ENCODE measurements at regions not wholly inside any gene's neighbourhood (a gene's known extent, or its start where the extent isn't known, plus 50 kb on each side); places are given as distances from the start of the nearest gene placed in this dataset.

GRCh38 chr13:107534548-107534947, 680.8 kb downstream of the LIG4 start:
- Histone ChIP-seq H3K9ac (no peak overlapping the region), H3K36me3 (ENCODE audit: insufficient read depth) (no peaks in the 10 kb centered on the region), H3K4me3 (IDR thresholded peaks at IDR 0.05; ENCODE audit: insufficient read depth, low read depth, low read length) (no peak overlapping the region), H3K27ac (no peak overlapping the region), H3K4me2 (no peak overlapping the region), H3K4me1 (ENCODE audit: low read depth, poor library complexity, severe bottlenecking) (no peaks in the 10 kb centered on the region), H4K20me1 (ENCODE audit: insufficient read depth) (no peaks in the 10 kb centered on the region), H2AFZ (ENCODE audit: low read depth) (no peak overlapping the region), H3K27me3 (ENCODE audit: insufficient read depth, low read depth) (no peaks in the 10 kb centered on the region), H3K79me2 (ENCODE audit: insufficient read depth, low read depth) (no peaks in the 10 kb centered on the region)
- no peak for TF ChIP-seq CTCF (conservative IDR thresholded peaks at IDR 0.05; ENCODE audit: low read depth, low read length)

- no peaks in the 10 kb centered on the region for H3K36me3 ChIP-seq (ENCODE audit: insufficient read depth)
- no peaks in the 10 kb centered on the region for H3K79me2 ChIP-seq (ENCODE audit: insufficient read depth, low read depth)
- H3K4me3 ChIP-seq (IDR thresholded peaks at IDR 0.05; ENCODE audit: insufficient read depth, low read depth, low read length) = no peak overlapping the region
- TF ChIP-seq CTCF (conservative IDR thresholded peaks at IDR 0.05; ENCODE audit: low read depth, low read length) = no peak
- no peak overlapping the region for H3K4me2 ChIP-seq
- no peaks in the 10 kb centered on the region for H3K27me3 ChIP-seq (ENCODE audit: insufficient read depth, low read depth)
- H2AFZ ChIP-seq (ENCODE audit: low read depth) = no peak overlapping the region
- no peaks in the 10 kb centered on the region for H3K4me1 ChIP-seq (ENCODE audit: low read depth, poor library complexity, severe bottlenecking)
- no peak overlapping the region for H3K27ac ChIP-seq
- H4K20me1 ChIP-seq (ENCODE audit: insufficient read depth) = no peaks in the 10 kb centered on the region
- H3K9ac ChIP-seq = no peak overlapping the region
Measured at GRCh38 chr13:107531816-107532215, 683.5 kb downstream of the LIG4 start.

- H2AFZ ChIP-seq (ENCODE audit: low read depth) = no peak overlapping the region
- no peaks in the 10 kb centered on the region for H4K20me1 ChIP-seq (ENCODE audit: insufficient read depth)
- H3K27ac ChIP-seq = no peak overlapping the region
- no peak overlapping the region for H3K9ac ChIP-seq
- H3K4me2 ChIP-seq = no peak overlapping the region
- no peak overlapping the region for H3K4me3 ChIP-seq (IDR thresholded peaks at IDR 0.05; ENCODE audit: insufficient read depth, low read depth, low read length)
- no peaks in the 10 kb centered on the region for H3K4me1 ChIP-seq (ENCODE audit: low read depth, poor library complexity, severe bottlenecking)
- no peaks in the 10 kb centered on the region for H3K36me3 ChIP-seq (ENCODE audit: insufficient read depth)
- no peaks in the 10 kb centered on the region for H3K27me3 ChIP-seq (ENCODE audit: insufficient read depth, low read depth)
- no peak for TF ChIP-seq CTCF (conservative IDR thresholded peaks at IDR 0.05; ENCODE audit: low read depth, low read length)
- no peaks in the 10 kb centered on the region for H3K79me2 ChIP-seq (ENCODE audit: insufficient read depth, low read depth)
Measured at GRCh38 chr13:107531180-107531579, 684.2 kb downstream of the LIG4 start.

GRCh38 chr13:107529035-107529434, 686.3 kb downstream of the LIG4 start:
- Histone ChIP-seq H3K27me3 (ENCODE audit: insufficient read depth, low read depth) (no peaks in the 10 kb centered on the region), H3K4me3 (IDR thresholded peaks at IDR 0.05; ENCODE audit: insufficient read depth, low read depth, low read length) (no peak overlapping the region), H3K4me1 (ENCODE audit: low read depth, poor library complexity, severe bottlenecking) (no peaks in the 10 kb centered on the region), H4K20me1 (ENCODE audit: insufficient read depth) (no peaks in the 10 kb centered on the region), H2AFZ (ENCODE audit: low read depth) (no peak overlapping the region), H3K79me2 (ENCODE audit: insufficient read depth, low read depth) (no peaks in the 10 kb centered on the region), H3K9ac (no peak overlapping the region), H3K27ac (no peak overlapping the region), H3K4me2 (no peak overlapping the region), H3K36me3 (ENCODE audit: insufficient read depth) (no peaks in the 10 kb centered on the region)
- no peak for TF ChIP-seq CTCF (conservative IDR thresholded peaks at IDR 0.05; ENCODE audit: low read depth, low read length)

- Histone ChIP-seq H3K4me3 (IDR thresholded peaks at IDR 0.05; ENCODE audit: insufficient read depth, low read depth, low read length) (no peak overlapping the region), H3K4me2 (no peak overlapping the region), H3K4me1 (ENCODE audit: low read depth, poor library complexity, severe bottlenecking) (no peaks in the 10 kb centered on the region), H3K27me3 (ENCODE audit: insufficient read depth, low read depth) (no peaks in the 10 kb centered on the region), H4K20me1 (ENCODE audit: insufficient read depth) (no peaks in the 10 kb centered on the region), H3K36me3 (ENCODE audit: insufficient read depth) (no peaks in the 10 kb centered on the region), H3K79me2 (ENCODE audit: insufficient read depth, low read depth) (no peaks in the 10 kb centered on the region), H3K9ac (no peak overlapping the region), H3K27ac (no peak overlapping the region), H2AFZ (ENCODE audit: low read depth) (no peak overlapping the region)
- TF ChIP-seq CTCF (conservative IDR thresholded peaks at IDR 0.05; ENCODE audit: low read depth, low read length) = no peak
Measured at GRCh38 chr13:107518780-107519179, 696.6 kb downstream of the LIG4 start.

Measured in KMS-11 (cell line).